GM19467 (cell line): ENCODE measurements at regions not wholly inside any gene's neighbourhood (a gene's known extent, or its start where the extent isn't known, plus 50 kb on each side); places are given as distances from the start of the nearest gene placed in this dataset.

Experiments used
- ATAC-seq: cut with Tn5 transposase; IDR thresholded peaks from one replicate; pipeline ENCODE4 v1.9.1; 2021; ENCODE audit warnings: mild to moderate bottlenecking, moderate library complexity; ENCODE audit not compliant: unreplicated experiment

DNA sequence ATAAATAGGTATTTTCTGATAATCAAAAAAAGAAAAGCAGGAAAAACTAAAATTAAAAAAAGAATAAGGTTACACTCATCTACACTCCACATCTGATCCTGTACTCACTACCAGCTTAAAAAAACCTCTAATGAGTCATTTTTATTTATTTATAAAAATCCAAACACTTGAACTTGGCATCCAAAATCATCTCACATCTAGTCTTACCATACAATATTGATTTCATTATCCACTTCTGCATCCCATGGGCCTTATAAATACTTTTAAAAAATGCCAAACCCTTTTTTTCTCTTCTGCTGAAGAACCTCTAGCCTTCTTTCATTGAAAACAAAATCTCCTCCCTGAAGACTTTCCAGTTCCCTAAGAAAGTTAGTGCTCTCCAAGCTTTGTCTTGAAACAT lies 109.7 kb downstream of the TMTC3 start:
- no peak for ATAC-seq

DNA sequence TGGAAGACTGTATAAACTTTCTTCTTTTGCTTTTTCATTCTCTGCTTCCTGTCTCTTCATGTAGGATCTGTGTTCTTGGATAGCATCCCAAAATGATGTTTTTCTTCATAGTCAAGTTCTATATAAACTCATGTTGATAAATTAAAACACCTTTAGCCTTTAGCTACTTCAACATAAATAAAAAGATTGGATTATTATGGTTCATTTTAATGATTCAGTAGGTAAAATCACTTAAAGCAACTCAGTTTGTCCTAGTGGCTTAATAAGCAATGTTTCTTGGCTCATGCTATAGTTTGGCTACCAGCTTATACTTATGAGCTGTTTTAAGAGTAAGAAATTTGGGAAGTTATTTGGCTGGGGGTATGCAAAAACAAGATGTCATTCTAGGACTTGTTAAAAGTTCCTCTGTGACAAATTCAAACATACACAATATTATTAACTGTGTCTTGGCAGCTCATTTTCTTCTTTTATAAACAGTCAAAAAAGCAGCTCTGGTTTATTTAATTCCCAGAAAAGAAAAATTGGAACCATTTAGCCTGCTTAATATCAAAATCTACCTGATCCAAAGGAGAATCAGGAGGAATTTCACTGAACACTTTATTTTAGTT lies 111.4 kb downstream of the TMTC3 start:
- no peak for ATAC-seq

- ATAC-seq, result no peak
These were observed 113.1 kb downstream of the TMTC3 start for GRCh38 chr12:88255224-88255623.

GRCh38 chr12:88255847-88256246 lies 113.7 kb downstream of the TMTC3 start:
- no peak for ATAC-seq

DNA sequence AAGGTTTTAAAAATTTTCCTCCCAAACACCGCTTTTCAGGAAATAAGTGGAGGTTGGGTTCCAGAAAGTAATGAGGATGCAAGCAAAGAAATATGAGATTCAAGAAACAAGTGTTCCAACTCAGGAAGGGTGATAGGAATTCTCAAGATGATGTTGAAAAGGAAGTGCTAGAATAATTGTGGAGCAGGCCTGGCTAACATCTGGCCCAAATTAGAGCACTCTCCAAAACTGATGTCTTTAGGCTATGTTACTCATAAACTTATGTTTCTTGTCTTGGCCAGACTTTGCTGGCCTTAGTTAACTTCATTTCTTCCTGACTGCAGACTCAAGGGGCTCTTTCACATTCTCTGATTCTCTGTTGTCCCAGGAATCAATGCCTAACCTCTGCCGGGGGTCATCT lies 116.3 kb downstream of the TMTC3 start:
- no peak for ATAC-seq

- ATAC-seq, result no peak
These were observed 124.8 kb downstream of the TMTC3 start for GRCh38 chr12:88266806-88267360.

DNA sequence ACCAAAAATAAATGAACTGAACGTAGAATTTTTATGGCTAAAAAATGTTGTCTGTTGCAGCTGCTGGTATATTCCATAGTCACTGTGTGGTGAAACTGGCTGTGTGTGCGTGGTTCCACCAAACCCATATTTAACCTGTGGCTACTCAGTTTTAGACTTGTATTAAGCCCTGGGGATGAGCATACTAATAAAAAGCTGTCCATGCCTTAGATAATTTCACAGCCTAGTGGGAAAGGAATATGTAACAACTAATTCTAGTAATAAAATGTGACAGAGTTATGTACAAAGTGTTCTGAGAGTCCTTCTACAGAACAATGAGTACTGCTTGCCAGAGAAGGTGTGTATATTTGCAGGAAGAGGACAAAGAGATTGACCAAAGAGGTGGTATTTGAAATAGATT lies 125.5 kb downstream of the TMTC3 start:
- ATAC-seq, result no peak

GRCh38 chr12:88272456-88272855 lies 130.3 kb downstream of the TMTC3 start:
- no peak for ATAC-seq

DNA sequence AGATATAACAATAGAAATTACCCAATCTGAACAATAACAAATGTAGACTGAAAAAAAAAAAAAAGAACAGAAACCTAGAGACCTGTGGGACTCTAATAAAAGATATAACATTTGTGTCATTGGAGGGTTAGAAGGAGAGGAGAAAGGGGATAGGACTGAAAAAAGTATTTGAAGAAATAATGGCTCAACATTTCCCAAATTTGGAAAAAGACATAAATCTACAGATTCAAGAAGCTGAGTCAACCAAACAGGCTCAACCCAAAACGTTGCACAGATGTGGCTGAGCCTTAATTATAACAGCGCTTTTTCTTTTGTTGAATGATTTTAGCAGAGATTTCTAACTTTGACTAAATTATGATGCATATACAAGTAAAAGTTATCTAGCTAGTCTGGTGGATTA lies 131.3 kb downstream of the TMTC3 start:
- no peak for ATAC-seq

DNA sequence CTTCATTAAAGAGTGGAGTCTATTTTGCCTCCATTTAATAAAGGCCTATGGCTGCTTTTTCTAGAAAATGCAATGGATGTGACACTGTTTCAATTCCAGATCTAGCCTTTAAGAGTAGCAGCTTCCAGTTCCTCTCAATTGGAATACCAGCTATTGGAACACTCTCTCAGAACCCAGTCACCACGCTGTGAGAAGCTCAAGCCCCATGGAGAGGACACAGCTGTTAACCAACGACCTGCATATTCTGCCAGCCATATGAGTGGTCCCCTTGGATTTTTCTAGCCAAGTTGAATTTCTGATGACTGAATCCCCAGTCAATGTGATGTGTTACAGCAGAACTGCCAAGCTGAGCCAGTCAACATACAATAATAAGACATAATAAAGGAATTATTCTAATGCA lies 131.8 kb downstream of the TMTC3 start:
- ATAC-seq, result no peak

DNA sequence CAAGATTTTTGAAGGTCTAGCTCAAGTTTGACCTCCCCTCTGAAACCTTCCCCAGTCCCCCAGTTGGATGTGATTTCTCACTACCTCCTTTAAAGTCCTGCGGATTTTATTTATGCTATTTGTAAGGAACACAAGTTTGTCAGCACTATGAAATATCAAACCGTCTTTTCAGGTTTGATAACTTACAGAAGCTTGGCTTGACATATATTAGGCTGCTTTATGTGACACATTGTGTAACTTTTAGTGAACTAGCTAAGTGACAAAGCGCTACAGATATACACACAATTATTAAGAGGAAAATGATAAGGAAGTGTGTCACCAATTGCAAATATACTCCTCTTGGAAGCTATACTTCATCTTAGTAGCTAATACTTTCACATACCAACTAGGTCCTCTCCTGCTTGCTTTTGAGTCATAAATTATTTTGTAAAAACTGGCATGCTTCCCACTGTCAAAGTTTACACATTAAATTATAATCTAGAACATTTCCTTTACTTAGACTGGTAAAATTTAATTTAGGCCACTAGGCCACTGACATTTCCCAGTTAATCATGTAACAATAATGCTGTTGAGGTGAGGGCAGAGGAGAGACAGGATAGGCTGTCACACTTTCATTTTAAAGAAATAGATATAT lies 149.5 kb downstream of the TMTC3 start:
- no peak for ATAC-seq

- ATAC-seq, result no peak
These were observed 156.0 kb downstream of the TMTC3 start for GRCh38 chr12:88298014-88298682.

- no peak for ATAC-seq
These were observed 156.7 kb downstream of the TMTC3 start for GRCh38 chr12:88298761-88299242.

DNA sequence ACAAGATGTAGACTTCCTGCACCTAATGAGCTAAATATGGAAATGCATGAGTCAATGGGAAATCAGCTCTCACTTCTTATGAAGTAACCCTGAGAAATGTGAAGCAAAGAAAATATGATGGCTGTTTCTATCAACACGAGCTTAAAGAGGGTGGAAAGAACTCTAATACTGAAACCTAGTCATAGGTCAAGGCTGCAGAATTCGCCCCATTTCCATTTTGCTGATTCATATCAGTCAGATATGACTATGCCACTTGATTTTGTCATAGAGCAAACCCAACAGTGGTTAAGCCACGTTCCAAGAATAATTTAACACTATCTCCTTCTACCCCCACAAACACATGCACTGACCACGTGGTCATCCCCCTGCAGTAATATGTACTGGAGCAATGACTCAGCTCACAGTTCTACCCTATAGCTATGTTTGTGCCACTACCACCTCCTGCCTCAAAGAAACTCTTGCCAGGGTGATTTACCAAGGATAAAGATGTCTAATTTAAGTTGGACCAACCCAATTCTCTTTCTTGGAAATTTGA lies 157.5 kb downstream of the TMTC3 start:
- ATAC-seq, result peak; percentile 89

GRCh38 chr12:88300931-88301330 lies 158.8 kb downstream of the TMTC3 start:
- ATAC-seq, result no peak

DNA sequence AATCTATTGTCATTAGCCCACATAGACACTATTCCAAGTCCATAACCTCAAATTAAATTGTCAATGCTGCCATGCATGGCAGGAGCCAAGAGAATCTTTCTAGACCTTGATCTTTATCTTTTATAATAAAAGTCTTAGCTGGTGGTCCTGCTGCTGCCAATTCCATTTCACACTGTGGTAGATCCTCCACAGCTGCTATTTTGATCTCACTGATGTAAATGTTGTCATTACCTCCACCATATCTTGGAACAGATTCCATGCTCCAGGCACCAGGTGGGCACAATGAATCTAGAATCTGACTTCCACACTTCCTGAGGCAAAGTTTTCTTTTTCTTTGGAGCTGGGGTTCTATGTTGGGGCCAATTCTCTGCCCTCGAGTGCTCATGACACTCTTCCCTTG lies 161.2 kb downstream of the TMTC3 start:
- ATAC-seq, result no peak

GRCh38 chr12:88305254-88305890 lies 163.3 kb downstream of the TMTC3 start:
- ATAC-seq, result no peak

DNA sequence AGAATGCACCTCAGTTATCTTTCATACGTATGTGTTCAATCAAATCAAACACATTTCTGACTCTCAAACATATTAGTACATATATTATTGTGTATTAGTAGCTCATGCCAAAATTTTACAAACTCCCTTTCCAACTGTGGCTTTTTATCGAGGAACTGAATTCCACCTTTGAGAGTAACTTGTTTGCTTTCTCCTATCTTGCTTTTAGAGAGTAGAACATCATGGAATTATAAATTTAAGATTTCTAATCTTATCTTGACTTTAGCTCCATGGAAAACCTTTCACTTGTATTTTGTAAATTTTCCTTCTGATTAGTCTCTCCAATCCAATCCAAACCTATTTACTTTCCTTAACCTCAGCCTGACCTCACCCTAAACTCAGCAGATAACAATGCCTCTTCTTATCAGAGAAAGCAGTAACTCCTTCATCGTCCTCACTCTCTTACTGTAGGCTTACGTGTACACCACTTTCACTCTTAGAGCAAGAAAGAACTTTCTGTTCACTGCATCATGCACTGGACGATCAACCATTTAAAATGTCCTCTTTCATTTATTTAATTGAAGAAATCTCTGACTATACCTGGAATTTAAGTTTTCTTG lies 164.5 kb downstream of the TMTC3 start:
- no peak for ATAC-seq

GRCh38 chr12:88307961-88308360 lies 165.9 kb downstream of the TMTC3 start:
- no peak for ATAC-seq

- ATAC-seq, result no peak
These were observed 166.7 kb downstream of the TMTC3 start for GRCh38 chr12:88308825-88309224.

- ATAC-seq, result no peak
These were observed 167.4 kb downstream of the TMTC3 start for GRCh38 chr12:88309546-88309945.
